Esophagus (tissue), 2 donors: ENCODE measurements at regions not wholly inside any gene's neighbourhood (a gene's known extent, or its start where the extent isn't known, plus 50 kb on each side); places are given as distances from the start of the nearest gene placed in this dataset.

Experiments
- H3K27ac ChIP-seq, 2 donors: one replicate each; pipeline ENCODE4 v1.5.1; 2013; ENCODE audit warnings: low read depth in 2 of 2, mild to moderate bottlenecking in 2 of 2, inconsistent platforms in 1 of 2, low read length in 1 of 2, moderate library complexity in 1 of 2
- H3K27me3 ChIP-seq, 2 donors: one replicate each; pipeline ENCODE4 v1.6.1; 2013; ENCODE audit warnings: low read length in 2 of 2, control low read depth in 1 of 2, mild to moderate bottlenecking in 1 of 2; ENCODE audit not compliant: insufficient read depth in 2 of 2, control insufficient read depth in 1 of 2
- H3K36me3 ChIP-seq, 2 donors: one replicate each; pipeline ENCODE4 v1.6.1; 2013; ENCODE audit warnings: low read length in 1 of 2; ENCODE audit not compliant: control insufficient read depth in 2 of 2, insufficient read depth in 2 of 2
- H3K4me1 ChIP-seq, 2 donors: one replicate each; pipeline ENCODE4 v1.6.1; 2013; ENCODE audit warnings: low read length in 1 of 2; ENCODE audit not compliant: control insufficient read depth in 2 of 2, insufficient read depth in 2 of 2
- H3K4me3 ChIP-seq, 2 donors: one replicate each; pipeline ENCODE4 v1.5.1; 2013; ENCODE audit warnings: low read length in 2 of 2, mild to moderate bottlenecking in 2 of 2, low read depth in 1 of 2, moderate library complexity in 1 of 2
- H3K9me3 ChIP-seq, 2 donors: one replicate each; pipeline ENCODE4 v1.6.1; 2013; ENCODE audit warnings: mild to moderate bottlenecking in 2 of 2, low read depth in 1 of 2, low read length in 1 of 2, moderate library complexity in 1 of 2; ENCODE audit not compliant: control insufficient read depth in 2 of 2, insufficient read depth in 1 of 2
- WGBS, 2 donors: extraction: QIAGEN DNeasy Blood & Tissue Kit; methylation state at CpG; one replicate each; pipeline ENCODE4 v1.1.7; 2013; 5-methylcytosine and 5-hydroxymethylcytosine counted together
- donor health status: healthy with polysubstance abuse.
- donor health status: Bipolar disorder and iron deficiency.

GRCh38 chr2:22486343-22486742 lies 898.6 kb upstream of the KLHL29 start:
- no peaks in the 10 kb centered on the region for H3K9me3 ChIP-seq
- no peaks in the 10 kb centered on the region for H3K27me3 ChIP-seq
- H3K4me3 ChIP-seq, result no peak overlapping the region
- H3K36me3 ChIP-seq, result no peaks in the 10 kb centered on the region
- no peaks in the 10 kb centered on the region for H3K4me1 ChIP-seq
- WGBS, 2 donors, result 67 to 68% methylated on average over 4 of the region's 4 CpGs
- H3K27ac ChIP-seq, result no peak overlapping the region

DNA sequence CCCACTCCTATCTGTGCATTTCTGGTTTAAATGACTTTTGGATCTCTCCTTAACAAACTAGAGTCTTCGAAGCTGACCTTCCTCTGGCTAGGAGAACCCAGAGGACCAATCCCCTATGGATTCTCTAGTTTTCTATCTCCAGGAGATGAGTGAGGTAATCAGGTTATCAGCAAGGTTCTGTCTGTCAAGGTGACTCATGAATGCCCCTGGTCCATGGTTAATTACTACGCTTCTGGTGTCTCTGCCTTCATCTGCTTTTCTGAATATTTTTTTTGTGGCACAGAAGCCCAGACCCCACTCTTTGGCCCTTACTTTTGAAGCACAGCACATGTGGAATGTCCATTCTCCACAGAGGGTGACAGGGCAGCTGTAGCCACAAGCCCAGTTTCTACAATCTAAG lies 897.9 kb upstream of the KLHL29 start:
- Histone ChIP-seq H3K27ac (no peak overlapping the region), H3K27me3 (no peaks in the 10 kb centered on the region), H3K4me1 (no peaks in the 10 kb centered on the region), H3K4me3 (no peak overlapping the region), H3K36me3 (no peaks in the 10 kb centered on the region), H3K9me3 (no peaks in the 10 kb centered on the region)
- WGBS, 2 donors, result 69 to 78% methylated on average over 2 of the region's 2 CpGs

- no peak overlapping the region for H3K27ac ChIP-seq
- 45% methylated on average over 3 of the region's 3 CpGs for WGBS, 2 donors
- no peaks in the 10 kb centered on the region for H3K36me3 ChIP-seq
- no peaks in the 10 kb centered on the region for H3K27me3 ChIP-seq
- H3K9me3 ChIP-seq, result no peaks in the 10 kb centered on the region
- no peak overlapping the region for H3K4me3 ChIP-seq
- no peaks in the 10 kb centered on the region for H3K4me1 ChIP-seq
Observed at GRCh38 chr2:22487541-22487940, 897.4 kb upstream of the KLHL29 start.

DNA sequence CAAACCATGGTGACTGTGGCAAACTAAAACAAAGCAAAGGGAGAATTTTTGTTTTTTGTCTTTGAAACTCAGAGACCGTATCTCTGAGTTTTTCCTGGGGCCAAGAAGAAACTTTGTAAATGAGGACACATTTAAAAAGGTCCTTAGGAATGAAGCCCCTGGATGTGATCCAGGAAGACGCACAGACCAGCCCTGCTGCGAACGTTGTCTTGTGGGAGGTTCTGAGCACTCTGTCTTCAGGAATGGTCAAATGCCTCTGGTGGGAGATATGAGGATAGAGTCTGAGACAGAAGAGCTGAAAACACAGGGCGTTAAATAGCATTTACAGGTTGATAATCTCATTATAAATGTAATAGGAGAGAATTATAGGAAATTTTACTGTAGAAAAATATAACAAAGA lies 893.5 kb upstream of the KLHL29 start:
- Histone ChIP-seq H3K27ac (no peak overlapping the region), H3K4me1 (no peaks in the 10 kb centered on the region), H3K36me3 (no peaks in the 10 kb centered on the region), H3K9me3 (no peaks in the 10 kb centered on the region), H3K27me3 (no peaks in the 10 kb centered on the region), H3K4me3 (no peak overlapping the region)
- WGBS, 2 donors, result 67 to 72% methylated on average over 5 of the region's 5 CpGs

DNA sequence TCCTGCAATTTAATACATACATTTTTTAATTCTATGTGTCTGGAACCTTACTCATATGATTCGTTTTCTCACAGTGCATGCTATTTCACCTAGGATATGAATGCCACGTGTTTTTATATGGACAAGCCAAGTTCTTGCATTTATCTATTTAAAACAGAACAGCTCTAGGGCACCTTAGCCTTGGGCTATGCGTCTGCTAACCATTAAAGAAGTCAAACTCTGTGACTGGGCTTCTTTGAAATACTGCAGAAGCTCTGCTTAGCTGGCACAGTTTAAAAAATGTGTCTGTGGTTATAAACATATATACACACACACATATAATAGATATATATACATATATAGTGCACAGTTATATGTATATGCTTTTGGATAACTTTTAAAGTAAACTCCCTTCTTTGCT lies 890.8 kb upstream of the KLHL29 start:
- WGBS, 2 donors, result 56 to 61% methylated on average over 3 of the region's 3 CpGs
- Histone ChIP-seq H3K27ac (no peak overlapping the region), H3K4me3 (no peak overlapping the region), H3K9me3 (peaks cover 0 to 2% of the 10 kb centered on the region in 2 donors), H3K27me3 (no peaks in the 10 kb centered on the region), H3K36me3 (no peaks in the 10 kb centered on the region), H3K4me1 (no peaks in the 10 kb centered on the region)

- Histone ChIP-seq H3K36me3 (no peaks in the 10 kb centered on the region), H3K4me1 (no peaks in the 10 kb centered on the region), H3K27ac (no peak overlapping the region), H3K4me3 (no peak overlapping the region), H3K27me3 (no peaks in the 10 kb centered on the region), H3K9me3 (peaks cover 0 to 5% of the 10 kb centered on the region in 2 donors)
- WGBS, 2 donors, result 71 to 77% methylated on average over 1 of the region's 1 CpG
Observed at GRCh38 chr2:22497064-22497463, 887.9 kb upstream of the KLHL29 start.

DNA sequence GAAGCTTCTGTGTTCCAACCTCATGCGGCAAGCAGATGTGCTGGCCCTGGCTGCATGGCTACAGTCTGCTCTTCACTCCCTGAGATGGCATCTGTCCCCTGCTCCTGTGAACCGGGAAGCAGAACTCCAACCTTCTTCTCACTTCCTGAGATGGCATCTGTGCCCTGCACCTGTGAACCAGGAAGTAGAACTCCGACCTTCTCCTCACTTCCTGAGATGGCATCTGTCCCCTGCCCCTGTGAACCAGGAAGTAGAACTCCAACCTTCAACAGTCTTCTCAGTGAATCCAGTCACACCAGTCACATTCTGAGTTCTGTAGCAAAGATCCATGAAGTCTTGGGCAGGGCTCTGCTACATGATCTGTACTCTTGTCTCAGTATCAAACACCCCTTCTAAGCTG lies 887.2 kb upstream of the KLHL29 start:
- Histone ChIP-seq H3K4me3 (no peak overlapping the region), H3K36me3 (no peaks in the 10 kb centered on the region), H3K4me1 (no peaks in the 10 kb centered on the region), H3K27me3 (no peaks in the 10 kb centered on the region), H3K9me3 (peaks cover 0 to 5% of the 10 kb centered on the region in 2 donors), H3K27ac (no peak overlapping the region)
- WGBS, 2 donors, result 80 to 84% methylated on average over 3 of the region's 3 CpGs

- 73 to 76% methylated on average over 4 of the region's 4 CpGs for WGBS, 2 donors
- H3K9me3 ChIP-seq, result peaks cover 0 to 5% of the 10 kb centered on the region in 2 donors
- H3K27ac ChIP-seq, result no peak overlapping the region
- no peaks in the 10 kb centered on the region for H3K4me1 ChIP-seq
- no peaks in the 10 kb centered on the region for H3K36me3 ChIP-seq
- H3K27me3 ChIP-seq, result no peaks in the 10 kb centered on the region
- H3K4me3 ChIP-seq, result no peak overlapping the region
Observed at GRCh38 chr2:22499082-22499839, 885.7 kb upstream of the KLHL29 start.

- 72 to 76% methylated on average over 1 of the region's 1 CpG for WGBS, 2 donors
- H3K4me3 ChIP-seq, result no peak overlapping the region
Observed at GRCh38 chr2:22500555-22500935, 884.4 kb upstream of the KLHL29 start.

DNA sequence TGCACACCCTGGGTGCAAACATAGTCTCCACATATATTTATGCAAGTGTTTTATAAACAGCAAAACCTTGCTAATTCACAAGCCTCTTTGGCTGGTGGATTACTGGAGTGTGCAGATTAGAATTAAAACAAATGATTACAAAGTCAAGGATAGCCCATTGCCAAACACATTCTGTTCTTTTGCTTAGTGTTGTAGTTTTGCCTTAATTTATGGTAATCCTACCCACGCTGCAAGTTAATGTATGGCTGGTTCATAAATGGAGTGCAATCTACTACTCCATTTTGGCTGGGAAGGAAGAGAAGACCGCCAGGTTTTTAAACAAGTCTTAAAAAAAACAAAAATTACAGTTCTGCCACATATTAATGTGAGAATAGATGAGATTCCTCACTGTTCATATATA lies 883.1 kb upstream of the KLHL29 start:
- Histone ChIP-seq H3K4me3 (no peak overlapping the region), H3K36me3 (no peaks in the 10 kb centered on the region), H3K4me1 (no peaks in the 10 kb centered on the region), H3K27me3 (no peaks in the 10 kb centered on the region), H3K27ac (no peak overlapping the region), H3K9me3 (peaks cover 0 to 5% of the 10 kb centered on the region in 2 donors)
- WGBS, 2 donors, result 70 to 74% methylated on average over 2 of the region's 2 CpGs

More at GRCh38 chr2:22500555-22500935, 884.4 kb upstream of the KLHL29 start:
- Histone ChIP-seq H3K27ac (no peak overlapping the region), H3K9me3 (peaks cover 0 to 5% of the 10 kb centered on the region in 2 donors), H3K36me3 (no peaks in the 10 kb centered on the region), H3K27me3 (no peaks in the 10 kb centered on the region), H3K4me1 (no peaks in the 10 kb centered on the region)
